GM12891 (cell line): ENCODE measurements at regions not wholly inside any gene's neighbourhood (a gene's known extent, or its start where the extent isn't known, plus 50 kb on each side); places are given as distances from the start of the nearest gene placed in this dataset.

Experiments used
- POLR2A ChIP-seq: IDR thresholded peaks from 2 replicates; pipeline ENCODE4 v1.6.1; 2011; ENCODE audit warnings: low read depth, low read length, control low read depth
- POLR2AphosphoS5 ChIP-seq: IDR thresholded peaks from 2 replicates; pipeline ENCODE4 v1.6.1; 2011; ENCODE audit warnings: low read depth, low read length, control low read depth
- SPI1 ChIP-seq: IDR thresholded peaks from 2 replicates; pipeline ENCODE4 v1.6.1; 2011; ENCODE audit warnings: low read depth, low read length, control low read depth

DNA sequence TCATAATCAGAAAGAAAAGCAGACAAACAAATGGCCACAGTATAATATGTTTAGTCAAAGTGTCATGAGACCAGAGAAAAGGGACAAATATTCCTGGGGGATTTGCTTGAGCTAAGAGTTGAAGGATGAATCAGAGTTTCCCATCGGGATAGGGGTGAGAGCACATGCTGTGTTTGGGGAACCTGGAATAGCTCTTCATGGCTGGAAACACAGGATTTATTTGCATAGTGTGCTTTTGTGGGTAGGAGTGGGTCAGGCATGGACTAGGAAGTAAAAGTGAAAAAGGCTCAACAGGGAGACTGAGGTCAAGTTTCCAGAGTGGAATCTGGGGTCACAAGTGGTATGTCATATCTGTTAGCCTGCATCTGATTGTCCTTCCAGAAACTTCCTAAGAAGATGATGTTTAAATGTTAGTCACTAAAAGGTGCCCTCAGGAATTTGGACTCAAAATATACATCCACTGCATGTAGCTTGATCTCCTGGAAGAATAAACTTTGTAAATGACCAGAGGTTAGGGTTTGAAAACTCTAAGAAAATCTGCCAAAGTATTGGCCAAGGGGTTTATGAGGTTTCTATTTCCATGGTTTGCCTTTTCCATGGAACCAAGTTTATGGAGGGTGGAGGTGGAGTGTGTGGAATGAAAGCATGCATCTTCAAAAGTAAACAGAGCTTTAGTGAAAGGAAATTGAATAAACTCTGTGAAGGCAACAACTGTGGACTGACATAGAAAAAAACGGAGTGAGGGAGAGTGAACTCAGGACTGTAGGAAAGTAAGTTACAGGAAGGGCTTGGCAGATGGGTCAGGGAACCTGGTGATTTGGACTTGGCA is 344.6 kb downstream of the C12orf75 start:
- TF ChIP-seq POLR2A (no peak), POLR2AphosphoS5 (no peak), SPI1 (no peak)
